ENCODE measurements at regions not wholly inside any gene's neighbourhood (a gene's known extent, or its start where the extent isn't known, plus 50 kb on each side); places are given as distances from the start of the nearest gene placed in this dataset.

- no peak for TF ChIP-seq CTCF (IDR thresholded peaks at IDR 0.05; ENCODE audit: low read length)
- TF ChIP-seq EZH2phosphoT487 (IDR thresholded peaks at IDR 0.05; ENCODE audit: low read length), result no peak
- TF ChIP-seq EZH2 (optimal IDR thresholded peaks at IDR 0.05; ENCODE audit: low read depth, low read length), result no peak
These were observed 200.8 kb downstream of the DIRAS2 start for GRCh38 chr9:90441814-90442213.

GRCh38 chr9:90442723-90443122 is 199.9 kb downstream of the DIRAS2 start:
- H3K9me2 ChIP-seq (replicated peaks; ENCODE audit: insufficient read depth, low read length), result no peaks in the 10 kb centered on the region
- H3K27ac ChIP-seq (ENCODE audit: low read length), result no peak overlapping the region
- no peak overlapping the region for H2AFZ ChIP-seq (ENCODE audit: low read length)
- H3K4me2 ChIP-seq (ENCODE audit: low read depth, low read length), result no peak overlapping the region
- H3K27me3 ChIP-seq (replicated peaks; ENCODE audit: insufficient read depth, low read length), result no peaks in the 10 kb centered on the region
- no peak for DNase-seq
- H3K9ac ChIP-seq (ENCODE audit: low read length), result no peak overlapping the region
- no peaks in the 10 kb centered on the region for H3K4me1 ChIP-seq (ENCODE audit: low read length)
- no peaks in the 10 kb centered on the region for H3K36me3 ChIP-seq (replicated peaks; ENCODE audit: insufficient read depth, low read length)
- H3K79me2 ChIP-seq (ENCODE audit: low read length), result no peaks in the 10 kb centered on the region
- H3K4me3 ChIP-seq (ENCODE audit: low read length), result no peak overlapping the region
- H3K9me3 ChIP-seq (replicated peaks; ENCODE audit: insufficient read depth, low read length), result no peaks in the 10 kb centered on the region
- H4K20me1 ChIP-seq (ENCODE audit: insufficient read depth, low read length), result no peaks in the 10 kb centered on the region
- TF ChIP-seq EZH2 (optimal IDR thresholded peaks at IDR 0.05; ENCODE audit: low read depth, low read length) (no peak), CTCF (IDR thresholded peaks at IDR 0.05; ENCODE audit: low read length) (no peak), EZH2phosphoT487 (IDR thresholded peaks at IDR 0.05; ENCODE audit: low read length) (no peak)
- no peaks in the 10 kb centered on the region for H3F3A ChIP-seq (ENCODE audit: insufficient read depth, low read length)

More at GRCh38 chr9:90441814-90442213, 200.8 kb downstream of the DIRAS2 start:
- Histone ChIP-seq H3K27me3 (replicated peaks; ENCODE audit: insufficient read depth, low read length) (no peaks in the 10 kb centered on the region), H3K4me3 (ENCODE audit: low read length) (no peak overlapping the region), H3K79me2 (ENCODE audit: low read length) (no peaks in the 10 kb centered on the region), H3K36me3 (replicated peaks; ENCODE audit: insufficient read depth, low read length) (no peaks in the 10 kb centered on the region), H3K9ac (ENCODE audit: low read length) (no peak overlapping the region), H3K9me2 (replicated peaks; ENCODE audit: insufficient read depth, low read length) (no peaks in the 10 kb centered on the region), H3K4me2 (ENCODE audit: low read depth, low read length) (no peak overlapping the region), H2AFZ (ENCODE audit: low read length) (no peak overlapping the region), H4K20me1 (ENCODE audit: insufficient read depth, low read length) (no peaks in the 10 kb centered on the region), H3K9me3 (replicated peaks; ENCODE audit: insufficient read depth, low read length) (no peaks in the 10 kb centered on the region), H3K27ac (ENCODE audit: low read length) (no peak overlapping the region), H3F3A (ENCODE audit: insufficient read depth, low read length) (no peaks in the 10 kb centered on the region), H3K4me1 (ENCODE audit: low read length) (no peaks in the 10 kb centered on the region)
- DNase-seq, result no peak

- Histone ChIP-seq H3F3A (ENCODE audit: insufficient read depth, low read length) (no peaks in the 10 kb centered on the region), H2AFZ (ENCODE audit: low read length) (no peak overlapping the region), H3K9me2 (replicated peaks; ENCODE audit: insufficient read depth, low read length) (no peaks in the 10 kb centered on the region), H3K9me3 (replicated peaks; ENCODE audit: insufficient read depth, low read length) (no peaks in the 10 kb centered on the region), H3K9ac (ENCODE audit: low read length) (no peak overlapping the region), H3K79me2 (ENCODE audit: low read length) (no peaks in the 10 kb centered on the region), H4K20me1 (ENCODE audit: insufficient read depth, low read length) (no peaks in the 10 kb centered on the region), H3K4me3 (ENCODE audit: low read length) (no peak overlapping the region), H3K36me3 (replicated peaks; ENCODE audit: insufficient read depth, low read length) (no peaks in the 10 kb centered on the region), H3K27me3 (replicated peaks; ENCODE audit: insufficient read depth, low read length) (no peaks in the 10 kb centered on the region), H3K27ac (ENCODE audit: low read length) (no peak overlapping the region), H3K4me2 (ENCODE audit: low read depth, low read length) (no peak overlapping the region), H3K4me1 (ENCODE audit: low read length) (no peaks in the 10 kb centered on the region)
- no peak for TF ChIP-seq EZH2phosphoT487 (IDR thresholded peaks at IDR 0.05; ENCODE audit: low read length)
- TF ChIP-seq CTCF (IDR thresholded peaks at IDR 0.05; ENCODE audit: low read length), result no peak
- no peak for TF ChIP-seq EZH2 (optimal IDR thresholded peaks at IDR 0.05; ENCODE audit: low read depth, low read length)
- DNase-seq, result no peak
These were observed 197.9 kb downstream of the DIRAS2 start for GRCh38 chr9:90444609-90445204.
